ENCODE measurements at regions not wholly inside any gene's neighbourhood (a gene's known extent, or its start where the extent isn't known, plus 50 kb on each side); places are given as distances from the start of the nearest gene placed in this dataset.

DNA sequence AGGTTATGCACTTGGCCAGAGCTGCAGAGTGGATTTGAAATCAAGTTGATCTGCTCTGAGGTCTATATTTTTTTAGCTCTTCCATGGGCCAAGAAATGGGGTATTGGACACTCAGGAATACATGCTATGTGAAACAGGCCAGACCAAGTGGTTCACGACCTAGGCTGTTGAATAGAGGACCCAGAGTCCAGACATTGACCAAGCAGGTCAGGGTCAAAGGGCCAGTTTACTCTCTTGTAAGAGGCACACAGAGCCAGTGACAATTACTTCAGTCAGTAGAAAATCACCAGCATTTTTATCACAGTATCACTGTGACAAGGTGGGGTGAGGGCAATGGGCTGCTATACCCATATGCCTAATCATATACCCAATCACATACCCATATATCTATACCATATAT, 320.6 kb upstream of the RORA start:
- H3K9me3 ChIP-seq = no peaks in the 10 kb centered on the region
- DNase-seq (no peak), ATAC-seq (no peak)
- H3K36me3 ChIP-seq = no peaks in the 10 kb centered on the region
- intact Hi-C loops (cut with DNase I) = no loop called here
- TF ChIP-seq CTCF (IDR thresholded peaks at IDR 0.05) = no peak
- H3K27ac ChIP-seq = no peak overlapping the region
- H3K4me3 ChIP-seq = no peak overlapping the region
- H3K27me3 ChIP-seq = no peaks in the 10 kb centered on the region
- no peaks in the 10 kb centered on the region for H3K4me1 ChIP-seq

GRCh38 chr15:61545763-61546162, 316.7 kb upstream of the RORA start:
- Histone ChIP-seq H3K27me3 (no peaks in the 10 kb centered on the region), H3K9me3 (no peaks in the 10 kb centered on the region), H3K4me1 (no peaks in the 10 kb centered on the region), H3K36me3 (no peaks in the 10 kb centered on the region), H3K4me3 (no peak overlapping the region), H3K27ac (no peak overlapping the region)
- intact Hi-C loops (cut with DNase I) = no loop called here
- ATAC-seq (no peak), DNase-seq (no peak)
- no peak for TF ChIP-seq CTCF (IDR thresholded peaks at IDR 0.05)

DNA sequence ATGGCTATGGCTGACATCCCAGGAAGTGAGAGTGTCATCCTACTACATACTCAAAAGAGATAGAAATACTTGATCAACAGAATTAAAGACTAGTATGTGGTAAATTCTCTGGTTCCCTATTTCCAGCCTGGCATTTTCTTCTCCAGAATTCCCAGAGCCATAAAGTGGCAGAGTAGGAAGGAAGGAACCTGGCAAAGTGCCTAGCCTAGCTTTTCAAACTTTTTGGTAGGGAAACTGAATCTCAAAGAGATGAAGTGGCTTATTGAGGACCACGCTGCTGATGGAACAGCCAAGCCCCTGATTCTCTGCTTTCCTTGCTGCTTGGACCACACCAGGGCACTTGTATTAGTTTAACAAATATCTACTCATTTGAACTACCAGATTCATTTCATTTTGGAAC, 312.4 kb upstream of the RORA start:
- intact Hi-C loops (cut with DNase I) = no loop called here

DNA sequence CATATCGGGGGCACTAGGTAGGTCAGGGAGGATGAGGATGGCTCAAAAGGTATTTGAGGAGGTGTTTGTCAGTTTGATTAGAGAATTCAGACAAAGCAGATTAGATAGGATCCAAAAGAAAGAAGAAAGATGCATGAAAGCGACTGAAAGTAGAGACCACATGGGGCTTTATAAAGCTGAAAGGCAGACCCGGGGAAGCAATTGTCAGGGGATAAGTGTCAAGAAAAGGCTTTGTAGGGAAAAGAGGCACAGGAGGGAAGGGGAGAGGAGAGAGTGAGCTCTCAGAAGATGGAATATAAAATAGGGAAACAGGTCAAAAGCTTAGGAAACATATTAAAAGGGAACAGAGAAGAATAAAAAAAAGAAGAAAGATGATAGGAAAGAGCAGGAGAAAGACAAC, 308.2 kb upstream of the RORA start:
- intact Hi-C loops (cut with DNase I) = no loop called here
- ATAC-seq (no peak), DNase-seq (no peak)
- no peaks in the 10 kb centered on the region for H3K27me3 ChIP-seq
- H3K4me3 ChIP-seq = no peak overlapping the region
- no peaks in the 10 kb centered on the region for H3K4me1 ChIP-seq
- TF ChIP-seq CTCF (IDR thresholded peaks at IDR 0.05) = no peak
- H3K36me3 ChIP-seq = no peaks in the 10 kb centered on the region
- H3K27ac ChIP-seq = no peak overlapping the region
- H3K9me3 ChIP-seq = no peaks in the 10 kb centered on the region

More for the DNA sequence above, 312.4 kb upstream of the RORA start:
- Histone ChIP-seq H3K27ac (no peak overlapping the region), H3K27me3 (no peaks in the 10 kb centered on the region), H3K4me1 (no peaks in the 10 kb centered on the region), H3K4me3 (no peak overlapping the region), H3K9me3 (no peaks in the 10 kb centered on the region), H3K36me3 (no peaks in the 10 kb centered on the region)
- no peak for ATAC-seq
- no peak for DNase-seq
- no peak for TF ChIP-seq CTCF (IDR thresholded peaks at IDR 0.05)

DNA sequence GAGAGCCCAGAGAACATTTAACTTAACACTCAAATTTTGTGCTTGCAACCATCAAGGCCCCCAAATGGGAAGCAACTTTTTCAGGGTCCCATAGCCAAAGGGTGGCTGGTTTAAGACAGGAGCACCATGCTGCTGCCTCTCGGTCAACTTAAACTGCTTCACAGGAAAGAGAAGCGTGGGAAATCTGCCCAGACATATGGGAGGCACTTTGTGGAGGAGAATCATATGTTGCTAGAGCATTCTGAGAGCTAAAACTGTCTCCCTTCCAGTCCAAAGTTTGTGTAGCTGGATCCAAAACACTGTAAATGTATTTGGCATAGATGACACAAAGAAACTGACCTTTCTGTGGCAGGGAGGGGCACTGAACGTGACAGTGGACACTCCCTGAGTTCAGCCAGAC, 305.9 kb upstream of the RORA start:
- Histone ChIP-seq H3K4me1 (no peaks in the 10 kb centered on the region), H3K27me3 (no peaks in the 10 kb centered on the region), H3K36me3 (no peaks in the 10 kb centered on the region), H3K4me3 (no peak overlapping the region), H3K27ac (no peak overlapping the region), H3K9me3 (no peaks in the 10 kb centered on the region)
- no peak for TF ChIP-seq CTCF (IDR thresholded peaks at IDR 0.05)
- intact Hi-C loops (cut with DNase I) = no loop called here
- DNase-seq (peak in 2 of 4 donors; percentile 34 to 50), ATAC-seq (no peak)

Data from left lung (tissue), 4 donors.